Choroid plexus epithelial cell (primary cell): ENCODE measurements at regions not wholly inside any gene's neighbourhood (a gene's known extent, or its start where the extent isn't known, plus 50 kb on each side); places are given as distances from the start of the nearest gene placed in this dataset.

ENCODE experiments used
- DNase-seq: peaks from one replicate; pipeline ENCODE4 v3.0.0-alpha.2; 2010; ENCODE audit warnings: low read depth
- H3K4me3 ChIP-seq: 2 replicates; pipeline ENCODE4 v1.5.1; 2011; ENCODE audit warnings: low read depth, mild to moderate bottlenecking, control low read depth, low read length, moderate library complexity
- CTCF ChIP-seq: conservative IDR thresholded peaks from 2 replicates; pipeline ENCODE4 v1.5.1; 2011; ENCODE audit warnings: low read depth, mild to moderate bottlenecking, control low read depth, inconsistent platforms, low read length, moderate library complexity

- H3K4me3 ChIP-seq = no peak overlapping the region
- no peak for DNase-seq
- no peak for TF ChIP-seq CTCF
Measured at GRCh38 chr1:14003552-14003951, 303.6 kb downstream of the PRDM2 start.

GRCh38 chr1:14009582-14009981 lies 309.6 kb downstream of the PRDM2 start:
- no peak overlapping the region for H3K4me3 ChIP-seq
- TF ChIP-seq CTCF = no peak
- no peak for DNase-seq

- DNase-seq = no peak
- H3K4me3 ChIP-seq = no peak overlapping the region
- TF ChIP-seq CTCF = no peak
Measured at GRCh38 chr1:14010476-14010875, 310.5 kb downstream of the PRDM2 start.

GRCh38 chr1:14011132-14011531 lies 311.1 kb downstream of the PRDM2 start:
- no peak overlapping the region for H3K4me3 ChIP-seq
- DNase-seq = no peak
- TF ChIP-seq CTCF = no peak

GRCh38 chr1:14011888-14012287 lies 311.9 kb downstream of the PRDM2 start:
- TF ChIP-seq CTCF = no peak
- DNase-seq = no peak
- H3K4me3 ChIP-seq = no peak overlapping the region

GRCh38 chr1:14014929-14015328 lies 314.9 kb downstream of the PRDM2 start:
- no peak overlapping the region for H3K4me3 ChIP-seq
- DNase-seq = no peak
- no peak for TF ChIP-seq CTCF

- TF ChIP-seq CTCF = no peak
- H3K4me3 ChIP-seq = no peak overlapping the region
- no peak for DNase-seq
Measured at GRCh38 chr1:14015917-14016316, 315.9 kb downstream of the PRDM2 start.
